ENCODE measurements at regions not wholly inside any gene's neighbourhood (a gene's known extent, or its start where the extent isn't known, plus 50 kb on each side); places are given as distances from the start of the nearest gene placed in this dataset.

- Mint-ChIP-seq H3K27ac (peak overlapping the region; percentile 73), H3K27me3 (no peaks in the 10 kb centered on the region), H3K36me3 (no peaks in the 10 kb centered on the region), H3K4me3 (no peak overlapping the region), H3K9me3 (peaks cover 11% of the 10 kb centered on the region), H3K4me1 (ENCODE audit: unreplicated experiment) (peaks cover 12% of the 10 kb centered on the region)
- no peak for DNase-seq (ENCODE audit: extremely low spot score, unreplicated experiment)
- no peak for TF ChIP-seq CTCF (conservative IDR thresholded peaks at IDR 0.05)
Measured at GRCh38 chr2:220499225-220499624, 871.8 kb downstream of the SLC4A3 start.

- no peak for DNase-seq (ENCODE audit: extremely low spot score, unreplicated experiment)
- Mint-ChIP-seq H3K4me3 (no peak overlapping the region), H3K27me3 (no peaks in the 10 kb centered on the region), H3K4me1 (ENCODE audit: unreplicated experiment) (peaks cover 19% of the 10 kb centered on the region), H3K9me3 (peaks cover 11% of the 10 kb centered on the region), H3K36me3 (no peaks in the 10 kb centered on the region), H3K27ac (no peak overlapping the region)
- no peak for TF ChIP-seq CTCF (conservative IDR thresholded peaks at IDR 0.05)
Measured at GRCh38 chr2:220502539-220502938, 875.1 kb downstream of the SLC4A3 start.

GRCh38 chr2:220503431-220503830 lies 876.0 kb downstream of the SLC4A3 start:
- no peak for DNase-seq (ENCODE audit: extremely low spot score, unreplicated experiment)
- H3K27ac Mint-ChIP-seq = no peak overlapping the region
- TF ChIP-seq CTCF (conservative IDR thresholded peaks at IDR 0.05) = no peak
- H3K4me1 Mint-ChIP-seq (ENCODE audit: unreplicated experiment) = peaks cover 18% of the 10 kb centered on the region
- H3K9me3 Mint-ChIP-seq = peaks cover 11% of the 10 kb centered on the region
- H3K4me3 Mint-ChIP-seq = no peak overlapping the region
- H3K36me3 Mint-ChIP-seq = no peaks in the 10 kb centered on the region
- H3K27me3 Mint-ChIP-seq = no peaks in the 10 kb centered on the region

- DNase-seq (ENCODE audit: extremely low spot score, unreplicated experiment) = no peak
- peak overlapping the region; percentile 67 for H3K27ac Mint-ChIP-seq
Measured at GRCh38 chr2:220504938-220505503, 877.6 kb downstream of the SLC4A3 start.

GRCh38 chr2:220506466-220506865 lies 879.0 kb downstream of the SLC4A3 start:
- H3K27me3 Mint-ChIP-seq = no peaks in the 10 kb centered on the region
- TF ChIP-seq CTCF (conservative IDR thresholded peaks at IDR 0.05) = no peak
- H3K9me3 Mint-ChIP-seq = peaks cover 6% of the 10 kb centered on the region
- no peaks in the 10 kb centered on the region for H3K36me3 Mint-ChIP-seq
- peaks cover 24% of the 10 kb centered on the region for H3K4me1 Mint-ChIP-seq (ENCODE audit: unreplicated experiment)
- no peak overlapping the region for H3K4me3 Mint-ChIP-seq
- DNase-seq (ENCODE audit: extremely low spot score, unreplicated experiment) = no peak
- peak overlapping the region; percentile 52 for H3K27ac Mint-ChIP-seq

More at GRCh38 chr2:220504938-220505503, 877.6 kb downstream of the SLC4A3 start:
- H3K27me3 Mint-ChIP-seq = no peaks in the 10 kb centered on the region
- peaks cover 11% of the 10 kb centered on the region for H3K9me3 Mint-ChIP-seq
- H3K4me1 Mint-ChIP-seq (ENCODE audit: unreplicated experiment) = peaks cover 19% of the 10 kb centered on the region
- TF ChIP-seq CTCF (conservative IDR thresholded peaks at IDR 0.05) = no peak
- no peaks in the 10 kb centered on the region for H3K36me3 Mint-ChIP-seq
- peak overlapping the region; percentile 2 for H3K4me3 Mint-ChIP-seq
